HepG2 (cell line): ENCODE measurements at regions not wholly inside any gene's neighbourhood (a gene's known extent, or its start where the extent isn't known, plus 50 kb on each side); places are given as distances from the start of the nearest gene placed in this dataset.

ENCODE experiments used
- CTCF ChIP-seq: sonication (generic); formaldehyde crosslinking; IDR thresholded peaks from 2 replicates; pipeline ENCODE4 v1.5.0; 2020; ENCODE audit warnings: mild to moderate bottlenecking, missing genetic modification reagents, moderate library complexity
- ESRRA ChIP-seq: sonication (generic); formaldehyde crosslinking; IDR thresholded peaks from 2 replicates; pipeline ENCODE4 v1.5.1; 2020; ENCODE audit warnings: mild to moderate bottlenecking, low read depth, missing genetic modification reagents
- HDAC2 ChIP-seq: sonication (generic); formaldehyde crosslinking; IDR thresholded peaks from 2 replicates; pipeline ENCODE4 v1.4.0; 2020; ENCODE audit warnings: missing genetic modification reagents
- KMT2A ChIP-seq: sonication (generic); formaldehyde crosslinking; IDR thresholded peaks from 2 replicates; pipeline ENCODE4 v1.4.0; 2020; ENCODE audit warnings: missing genetic modification reagents
- TF ChIP-seq, protein P1 (sequence below): sonication (generic); formaldehyde crosslinking; IDR thresholded peaks from 2 replicates; pipeline ENCODE4 v1.8.1; 2023; ENCODE audit warnings: missing genetic modification reagents, inconsistent platforms, borderline replicate concordance

GRCh38 chr13:55572862-55573261 lies 1567.9 kb upstream of the PRR20A start:
- TF ChIP-seq, protein P1, sequence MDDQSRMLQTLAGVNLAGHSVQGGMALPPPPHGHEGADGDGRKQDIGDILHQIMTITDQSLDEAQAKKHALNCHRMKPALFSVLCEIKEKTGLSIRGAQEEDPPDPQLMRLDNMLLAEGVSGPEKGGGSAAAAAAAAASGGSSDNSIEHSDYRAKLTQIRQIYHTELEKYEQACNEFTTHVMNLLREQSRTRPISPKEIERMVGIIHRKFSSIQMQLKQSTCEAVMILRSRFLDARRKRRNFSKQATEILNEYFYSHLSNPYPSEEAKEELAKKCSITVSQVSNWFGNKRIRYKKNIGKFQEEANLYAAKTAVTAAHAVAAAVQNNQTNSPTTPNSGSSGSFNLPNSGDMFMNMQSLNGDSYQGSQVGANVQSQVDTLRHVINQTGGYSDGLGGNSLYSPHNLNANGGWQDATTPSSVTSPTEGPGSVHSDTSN = no peak
- TF ChIP-seq KMT2A (CRISPR knock-in tag) (no peak), ESRRA (CRISPR knock-in tag) (no peak), CTCF (CRISPR knock-in tag) (no peak), HDAC2 (CRISPR knock-in tag) (no peak)
